Kidney capillary endothelial cell (primary cell): ENCODE measurements at regions not wholly inside any gene's neighbourhood (a gene's known extent, or its start where the extent isn't known, plus 50 kb on each side); places are given as distances from the start of the nearest gene placed in this dataset.

Source experiments
- DNase-seq: peaks from one replicate; pipeline ENCODE4 v3.0.0-alpha.2; 2018; ENCODE audit warnings: low spot score

DNA sequence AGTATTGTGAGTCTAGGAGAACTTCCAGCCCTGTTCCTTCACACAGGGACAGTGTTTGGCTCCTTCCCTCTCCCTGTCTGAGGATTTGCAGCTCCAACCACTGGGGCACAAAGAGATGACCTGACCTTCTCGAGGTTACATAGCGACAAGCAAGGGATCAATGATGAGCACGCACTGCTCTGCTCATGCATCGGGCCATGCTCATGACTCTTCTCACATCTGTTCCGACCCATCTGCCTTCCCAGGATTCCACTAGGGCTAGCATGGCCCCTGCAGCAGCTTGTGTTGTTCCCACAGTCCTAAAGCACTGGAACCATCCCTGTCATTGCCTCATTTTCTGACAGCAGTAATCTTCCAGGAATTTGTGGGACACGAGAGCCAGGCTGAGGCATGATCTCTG lies 78.8 kb upstream of the ARHGAP28 start:
- no peak for DNase-seq

GRCh38 chr18:6652098-6652497 lies 77.4 kb upstream of the ARHGAP28 start:
- DNase-seq: no peak

GRCh38 chr18:6653880-6654279 lies 75.6 kb upstream of the ARHGAP28 start:
- DNase-seq: no peak

GRCh38 chr18:6659963-6660725 lies 69.4 kb upstream of the ARHGAP28 start:
- no peak for DNase-seq

DNA sequence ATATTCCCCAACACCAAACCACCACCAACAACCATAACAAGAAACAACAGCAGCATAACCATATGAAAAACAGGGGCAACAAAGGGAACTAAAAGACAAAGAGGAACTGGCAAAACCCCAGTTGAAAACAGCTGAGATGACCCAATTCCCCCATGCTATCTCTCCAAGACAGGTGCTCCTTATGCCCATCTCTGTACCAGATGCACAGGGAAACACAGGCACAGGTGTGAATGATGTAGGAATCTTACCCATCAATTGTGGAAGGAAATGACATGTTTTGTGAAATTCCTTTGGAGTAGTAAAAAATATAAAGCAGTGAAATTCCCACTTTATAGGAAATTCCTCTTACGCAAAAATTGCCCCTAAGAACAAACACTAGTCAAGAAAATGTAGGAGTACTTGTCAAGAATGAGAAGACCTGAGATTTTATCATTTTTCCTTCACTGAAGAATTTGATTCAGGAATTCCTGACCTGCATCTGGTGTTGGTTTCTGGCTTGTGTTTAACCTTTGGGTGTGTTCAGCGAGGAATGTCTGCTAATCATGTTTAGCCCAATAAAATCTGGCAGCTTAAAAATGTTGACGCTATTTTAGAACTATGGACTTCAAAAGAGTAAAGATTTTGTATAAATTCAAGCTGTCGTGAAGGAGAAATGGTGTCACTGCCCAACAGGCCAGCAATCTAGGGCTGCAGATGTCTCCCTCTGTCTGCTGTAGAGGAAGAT lies 67.7 kb upstream of the ARHGAP28 start:
- DNase-seq: no peak

- DNase-seq: no peak
These were observed 63.4 kb upstream of the ARHGAP28 start for GRCh38 chr18:6666012-6666685.

- no peak for DNase-seq
These were observed 60.7 kb upstream of the ARHGAP28 start for GRCh38 chr18:6668836-6669235.

- DNase-seq: peak; percentile 2
These were observed 56.7 kb upstream of the ARHGAP28 start for GRCh38 chr18:6672821-6673308.

- no peak for DNase-seq
These were observed 52.4 kb upstream of the ARHGAP28 start for GRCh38 chr18:6677086-6677485.

- no peak for DNase-seq
These were observed 50.3 kb upstream of the ARHGAP28 start for GRCh38 chr18:6679201-6679600.
